ENCODE measurements at regions not wholly inside any gene's neighbourhood (a gene's known extent, or its start where the extent isn't known, plus 50 kb on each side); places are given as distances from the start of the nearest gene placed in this dataset.

- TF ChIP-seq IRF3 (IDR thresholded peaks at IDR 0.05; ENCODE audit: low read depth, low read length) (no peak), EP300 (IDR thresholded peaks at IDR 0.05; ENCODE audit: borderline replicate concordance in 1 of 2, low read depth in 1 of 2, low read length in 1 of 2) (no peak), SIN3A (IDR thresholded peaks at IDR 0.05; ENCODE audit: borderline replicate concordance, low read depth, low read length) (no peak), TAF1 (IDR thresholded peaks at IDR 0.05; ENCODE audit: borderline replicate concordance, low read depth, low read length) (no peak), GABPA (IDR thresholded peaks at IDR 0.05; ENCODE audit: low read depth) (no peak), FOXM1 (IDR thresholded peaks at IDR 0.05; ENCODE audit: low read depth) (no peak), TEAD4 (IDR thresholded peaks at IDR 0.05; ENCODE audit: borderline replicate concordance, insufficient read depth) (no peak), SMC3 (IDR thresholded peaks at IDR 0.05; ENCODE audit: low read depth, low read length) (no peak), JUND (IDR thresholded peaks at IDR 0.05) (no peak), MXI1 (IDR thresholded peaks at IDR 0.05; ENCODE audit: low read depth, low read length) (no peak), NFIC (IDR thresholded peaks at IDR 0.05; ENCODE audit: borderline replicate concordance) (no peak), ZBTB33 (IDR thresholded peaks at IDR 0.05; ENCODE audit: borderline replicate concordance, low read depth) (no peak), FOSL2 (IDR thresholded peaks at IDR 0.05; ENCODE audit: borderline replicate concordance, low read depth) (no peak), CTCF (IDR thresholded peaks at IDR 0.05) (no peak), RCOR1 (IDR thresholded peaks at IDR 0.05; ENCODE audit: low read length) (no peak)
- H3K9me2 ChIP-seq, result no peaks in the 10 kb centered on the region
- CTCF ChIA-PET, result interaction anchor here (1.1 to 2.7 kb wide), 2 partner anchors 94 to 315 kb away, joined by 3 to 16 read pairs; no protein-coding TSS in a partner anchor
Observed at GRCh38 chr12:85552461-85552860, 272.4 kb downstream of the ALX1 start.

More at GRCh38 chr12:85552461-85552860, 272.4 kb downstream of the ALX1 start:
- H3K4me3 ChIP-seq (ENCODE audit: low read depth in 2 of 2, low read length in 1 of 2), result no peak overlapping the region
- WGBS (ENCODE audit: low lambda C conversion rate), result 69% methylated on average over 3 of the region's 3 CpGs
- H3K27me3 ChIP-seq (ENCODE audit: insufficient read depth), result no peaks in the 10 kb centered on the region
- H3K4me1 ChIP-seq (ENCODE audit: control insufficient read depth in 1 of 2, insufficient read depth in 2 of 2, low read depth in 1 of 2, low read length in 1 of 2), result no peaks in the 10 kb centered on the region
- POLR2A ChIA-PET, result no interaction called here
- no peaks in the 10 kb centered on the region for H4K20me1 ChIP-seq (ENCODE audit: insufficient read depth)
- no peaks in the 10 kb centered on the region for H3K9me3 ChIP-seq
- H3F3A ChIP-seq (replicated peaks; ENCODE audit: insufficient read depth), result no peaks in the 10 kb centered on the region
- no peaks in the 10 kb centered on the region for H3K36me3 ChIP-seq (replicated peaks in 1 of 2; ENCODE audit: control insufficient read depth in 1 of 2, insufficient read depth in 2 of 2, low read length in 1 of 2)
- no peak overlapping the region for H3K4me2 ChIP-seq
- H3K79me2 ChIP-seq (ENCODE audit: insufficient read depth), result no peaks in the 10 kb centered on the region
- H3K9ac ChIP-seq, result no peak overlapping the region
- no peak overlapping the region for H3K27ac ChIP-seq (ENCODE audit: low read depth in 2 of 2, low read length in 1 of 2)
- DNase-seq, result no peak
- no peak overlapping the region for H2AFZ ChIP-seq (ENCODE audit: low read depth)
